ENCODE measurements at regions not wholly inside any gene's neighbourhood (a gene's known extent, or its start where the extent isn't known, plus 50 kb on each side); places are given as distances from the start of the nearest gene placed in this dataset.

- no peak for DNase-seq (ENCODE audit: extremely low read depth, low read depth)
Measured at GRCh38 chr20:56060486-56060885, 55.2 kb upstream of the CBLN4 start.

DNA sequence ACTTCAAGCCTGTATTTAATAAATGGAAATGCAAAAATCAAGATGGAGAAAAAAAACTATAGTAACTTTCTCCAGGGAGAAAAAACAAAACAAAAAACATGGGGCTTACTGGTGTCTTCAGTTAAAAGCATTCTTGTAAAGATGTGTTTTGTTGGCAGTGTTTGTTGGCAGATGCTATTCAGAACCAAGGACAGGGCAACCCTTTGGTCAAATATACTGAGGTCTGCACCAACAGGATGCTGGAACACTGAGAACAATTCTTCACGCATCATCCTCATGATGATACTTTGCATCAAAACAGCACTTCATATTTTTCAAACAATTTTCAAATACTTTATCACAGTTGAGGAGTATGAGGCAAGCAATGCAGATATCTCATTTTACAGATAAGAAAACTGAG lies 63.7 kb upstream of the CBLN4 start:
- DNase-seq (ENCODE audit: extremely low read depth, low read depth) = no peak

DNA sequence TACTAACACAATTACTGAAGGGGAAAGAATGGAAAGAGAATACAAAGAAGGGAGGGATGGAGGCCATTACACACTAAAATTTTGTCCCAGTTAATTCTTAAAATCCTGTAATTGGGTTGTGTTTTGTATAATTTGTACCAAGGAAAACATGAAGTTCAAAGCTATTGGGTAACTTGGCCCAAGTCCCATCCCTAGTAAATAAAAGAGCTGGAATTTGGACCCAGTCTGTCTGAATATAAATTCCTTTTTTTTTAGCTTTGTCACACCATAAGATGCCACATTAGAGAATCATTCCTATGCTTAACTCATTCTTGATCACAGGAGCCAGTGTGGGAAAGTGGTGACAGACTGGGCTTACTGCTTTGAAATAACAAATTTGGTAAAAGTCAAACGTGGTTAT lies 66.8 kb upstream of the CBLN4 start:
- no peak for DNase-seq (ENCODE audit: extremely low read depth, low read depth)

DNA sequence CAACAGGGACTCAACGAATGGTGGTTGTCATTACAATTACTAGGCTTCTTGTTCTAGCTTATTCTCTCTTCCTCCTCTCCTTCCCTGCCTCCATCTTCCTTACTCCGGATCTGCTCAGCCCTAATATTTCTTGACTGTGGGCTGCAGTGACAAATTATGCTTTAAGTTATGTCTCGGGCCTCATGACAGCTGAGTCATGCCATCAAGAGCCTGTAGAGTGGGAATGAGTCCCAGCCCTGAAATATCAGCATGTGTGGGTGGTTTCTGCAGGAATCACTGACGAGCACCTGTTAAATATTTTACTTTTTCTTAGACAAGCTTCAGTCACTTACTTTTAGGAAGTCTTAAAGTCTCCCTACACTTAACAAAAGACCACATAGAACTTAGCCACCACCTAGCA lies 83.1 kb upstream of the CBLN4 start:
- no peak for DNase-seq (ENCODE audit: extremely low read depth, low read depth)

DNA sequence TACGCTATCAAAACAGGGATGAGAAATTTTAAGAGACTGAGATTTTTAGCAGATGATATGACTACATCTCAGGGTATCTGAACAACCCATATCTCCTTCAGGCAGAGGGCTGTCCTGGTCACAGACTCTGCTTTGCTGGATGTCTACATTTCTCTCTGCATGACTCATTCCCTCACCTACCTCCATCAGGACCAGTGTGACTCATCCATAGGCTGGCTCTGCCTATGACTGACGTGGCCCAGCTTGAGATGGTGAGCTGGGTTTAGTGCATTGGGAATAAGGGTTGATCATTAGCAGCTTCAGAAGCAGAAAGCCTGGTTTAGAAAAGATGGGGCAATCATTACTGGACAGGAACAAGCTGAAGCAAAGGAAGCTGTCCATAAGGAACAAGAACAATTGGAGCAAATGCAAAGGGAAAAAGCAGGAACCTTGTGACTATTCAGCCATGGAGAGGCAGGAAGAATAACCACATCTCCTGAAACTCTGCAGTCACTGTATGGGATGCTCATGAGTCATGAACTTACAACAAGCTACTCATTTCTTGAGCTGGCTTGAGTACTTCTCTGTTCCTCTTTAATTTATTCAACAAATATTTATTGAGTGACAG lies 86.4 kb upstream of the CBLN4 start:
- DNase-seq (ENCODE audit: extremely low read depth, low read depth) = no peak

DNA sequence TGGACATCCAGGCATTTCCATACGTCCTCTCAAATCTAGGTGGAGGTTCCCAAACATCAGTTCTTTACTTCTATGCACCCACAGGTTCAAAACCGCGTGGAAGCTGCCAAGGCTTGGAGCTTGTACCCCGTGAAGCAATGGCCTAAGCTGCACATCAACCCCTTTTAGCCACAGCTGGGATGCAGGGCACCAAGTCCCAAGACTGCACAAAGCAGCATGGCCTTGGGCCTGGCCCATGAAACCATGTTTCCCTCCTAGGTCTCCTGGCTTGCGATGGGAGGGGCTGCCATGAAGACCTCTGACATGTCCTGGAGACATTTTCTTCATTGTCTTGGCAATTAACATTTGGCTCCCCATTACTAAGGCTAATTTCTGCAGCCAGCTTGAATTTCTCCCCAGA lies 88.9 kb upstream of the CBLN4 start:
- DNase-seq (ENCODE audit: extremely low read depth, low read depth) = no peak

DNA sequence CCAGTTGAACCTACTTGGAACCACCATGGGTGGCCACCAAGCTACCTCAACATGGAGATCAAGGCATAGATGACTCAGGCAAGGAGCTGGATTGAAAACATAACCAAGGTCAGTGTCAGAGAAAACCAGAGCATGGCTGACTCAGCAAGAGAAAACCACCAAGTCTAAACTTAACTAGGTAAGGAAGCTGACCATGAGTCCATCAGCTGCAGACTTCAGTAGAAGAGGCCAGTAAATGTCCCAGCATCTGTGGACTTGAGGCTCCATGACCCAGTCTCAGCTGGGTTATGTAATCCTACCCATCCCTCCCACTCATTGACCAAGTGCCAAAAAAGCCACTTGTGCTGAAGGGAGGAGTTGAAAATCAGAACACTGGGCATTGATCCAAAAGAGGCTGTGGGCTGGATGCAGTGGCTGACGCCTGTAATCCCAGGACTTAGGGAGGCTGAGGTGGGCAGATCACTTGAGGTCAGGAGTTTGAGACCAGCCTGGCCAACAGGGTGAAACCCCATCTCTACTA lies 93.7 kb upstream of the CBLN4 start:
- DNase-seq (ENCODE audit: extremely low read depth, low read depth) = no peak

DNA sequence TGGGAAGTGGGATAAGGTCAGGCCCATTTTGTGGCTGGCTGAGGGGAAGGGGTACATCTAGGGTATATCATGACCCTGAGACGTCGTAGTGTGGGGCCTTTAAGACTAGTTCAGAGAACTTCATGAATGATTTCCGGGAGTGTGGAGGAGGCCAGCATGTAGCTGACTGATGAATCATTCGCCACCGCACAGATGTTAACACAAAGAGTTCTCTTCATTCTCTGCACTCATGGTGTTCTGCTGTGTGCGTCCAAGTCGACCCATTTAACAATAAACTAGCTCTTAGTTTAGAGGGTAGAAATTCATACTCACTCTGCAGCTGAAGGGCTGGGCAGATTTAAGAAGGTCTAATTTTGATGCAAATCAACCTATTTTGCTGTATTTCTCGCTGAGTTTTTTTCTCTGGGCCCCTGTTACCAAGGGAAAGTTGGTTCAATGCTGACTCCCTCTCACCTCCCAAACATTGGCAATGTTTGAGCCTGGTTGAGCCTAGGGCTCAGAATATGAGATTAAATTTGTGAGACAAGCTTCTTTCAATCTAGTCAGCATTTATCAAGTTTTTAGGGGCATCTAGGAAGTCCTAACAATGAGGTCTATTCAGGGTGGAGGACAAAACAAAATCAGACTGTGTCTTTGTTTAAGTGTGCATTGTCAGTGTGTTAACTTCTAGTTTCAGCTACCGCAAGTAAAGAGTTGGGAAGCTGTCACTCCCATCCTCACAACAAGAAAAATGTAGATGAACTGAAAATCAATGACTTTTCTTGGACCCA lies 106.8 kb upstream of the CBLN4 start:
- no peak for DNase-seq (ENCODE audit: extremely low read depth, low read depth)

- no peak for DNase-seq (ENCODE audit: extremely low read depth, low read depth)
Measured at GRCh38 chr20:56117350-56117749, 112.0 kb upstream of the CBLN4 start.

- no peak for DNase-seq (ENCODE audit: extremely low read depth, low read depth)
Measured at GRCh38 chr20:56121850-56122249, 116.5 kb upstream of the CBLN4 start.

GRCh38 chr20:56143759-56144158 lies 104.8 kb upstream of the MC3R start:
- no peak for DNase-seq (ENCODE audit: extremely low read depth, low read depth)

DNA sequence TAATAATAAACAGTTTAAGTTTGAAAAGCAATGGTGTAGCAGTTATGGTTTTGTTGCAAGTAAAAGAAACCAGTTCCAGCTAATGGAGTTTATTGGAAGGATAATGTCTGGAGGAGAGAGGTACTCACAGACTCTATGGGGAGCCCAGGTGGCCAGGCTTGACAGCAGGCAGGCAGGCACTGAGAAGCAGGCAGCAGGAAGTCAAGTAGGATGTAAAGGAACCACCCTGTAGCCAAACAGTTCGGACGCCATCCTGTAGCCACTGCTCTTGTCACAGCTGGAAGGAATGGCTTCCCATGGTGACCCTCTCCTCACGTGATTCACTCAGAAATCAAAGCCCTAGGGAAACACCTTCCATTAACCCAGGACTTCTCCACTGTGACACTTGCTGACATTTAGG lies 96.7 kb upstream of the MC3R start:
- no peak for DNase-seq (ENCODE audit: extremely low read depth, low read depth)

DNA sequence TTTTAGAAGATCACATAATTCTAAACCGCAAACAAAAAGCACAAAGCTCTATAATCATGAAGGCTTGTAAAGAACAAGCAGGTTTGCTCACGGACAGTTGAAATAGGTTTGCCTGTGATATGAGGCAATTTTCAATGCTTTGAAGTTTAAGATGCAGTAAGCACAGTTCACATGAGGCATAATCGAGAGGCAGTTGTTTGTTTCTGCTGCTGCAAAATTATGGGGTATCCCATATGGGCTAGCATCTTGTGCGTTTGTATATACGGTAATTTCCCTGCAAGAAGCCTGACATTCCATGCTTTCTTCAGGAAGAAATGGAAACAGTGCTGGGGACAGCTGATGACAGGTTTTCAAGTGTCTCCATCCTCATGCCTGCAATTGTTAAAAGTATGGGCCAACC lies 94.6 kb upstream of the MC3R start:
- DNase-seq (ENCODE audit: extremely low read depth, low read depth) = no peak

DNA sequence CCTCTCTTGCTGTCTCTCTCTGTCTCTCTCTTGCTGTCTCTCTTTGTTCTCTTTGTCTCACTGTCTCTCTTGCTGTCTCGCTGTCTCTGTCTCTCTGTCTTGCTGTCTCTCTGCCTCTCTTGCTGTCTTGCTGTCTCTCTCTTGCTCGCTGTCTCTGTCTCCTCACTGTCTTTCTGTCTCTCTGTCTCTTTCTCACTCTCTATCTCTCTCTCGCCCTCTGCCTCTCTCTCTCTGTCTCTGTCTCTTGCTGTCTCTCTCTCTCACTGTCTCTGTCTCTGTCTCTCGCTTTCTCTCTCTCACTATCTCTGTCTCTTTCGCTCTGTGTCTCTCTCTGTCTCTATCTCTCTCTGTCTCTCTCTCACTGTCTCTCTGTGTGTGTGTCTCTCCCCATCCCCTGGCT lies 92.9 kb upstream of the MC3R start:
- DNase-seq (ENCODE audit: extremely low read depth, low read depth) = no peak

- DNase-seq (ENCODE audit: extremely low read depth, low read depth) = no peak
Measured at GRCh38 chr20:56157530-56158203, 90.9 kb upstream of the MC3R start.

DNA sequence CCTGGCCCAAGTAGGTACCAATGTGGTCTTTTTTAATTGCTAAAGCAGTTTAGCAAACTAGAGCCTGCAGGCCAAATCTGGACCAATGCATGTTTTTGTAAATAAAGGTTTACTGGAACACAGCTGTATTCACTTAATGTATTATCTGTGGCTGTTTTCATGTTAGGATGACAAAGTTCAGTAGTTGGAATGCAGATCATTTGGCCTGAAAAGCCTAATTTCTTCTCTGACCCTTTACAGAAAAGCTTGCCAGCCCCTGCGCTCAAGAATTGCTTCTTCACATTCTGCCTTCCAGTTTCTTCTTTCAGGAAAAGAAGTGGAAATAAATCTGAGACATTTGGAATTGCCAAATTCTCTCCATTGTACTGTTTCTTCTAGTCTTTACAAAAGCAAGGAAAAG lies 90.0 kb upstream of the MC3R start:
- DNase-seq (ENCODE audit: extremely low read depth, low read depth) = no peak

- DNase-seq (ENCODE audit: extremely low read depth, low read depth) = no peak
Measured at GRCh38 chr20:56160956-56161355, 87.6 kb upstream of the MC3R start.

DNA sequence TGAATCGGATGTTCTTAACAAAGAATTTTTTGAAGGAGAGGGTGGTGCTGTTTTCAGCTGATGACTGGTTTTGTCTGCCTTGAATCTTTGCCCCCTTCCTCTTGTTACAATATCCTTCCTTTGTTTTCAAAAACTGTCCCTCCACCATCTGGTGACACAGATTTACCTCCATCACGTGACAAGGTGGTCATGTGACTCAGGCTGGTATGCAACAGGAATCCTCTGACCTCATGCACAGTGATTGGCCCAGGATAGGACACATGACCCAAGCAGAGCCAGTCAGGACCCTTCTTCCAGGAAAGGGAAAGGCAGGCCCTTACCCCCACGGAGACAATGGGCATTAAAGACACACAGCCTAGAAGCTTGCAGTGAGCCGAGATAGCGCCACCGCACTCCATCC lies 84.7 kb upstream of the MC3R start:
- no peak for DNase-seq (ENCODE audit: extremely low read depth, low read depth)

GRCh38 chr20:56166781-56167465 lies 81.6 kb upstream of the MC3R start:
- no peak for DNase-seq (ENCODE audit: extremely low read depth, low read depth)

GRCh38 chr20:56171087-56172012 lies 77.2 kb upstream of the MC3R start:
- peak; percentile 9 for DNase-seq (ENCODE audit: extremely low read depth, low read depth)
